Coronary artery (tissue), 2 donors: ENCODE measurements at regions not wholly inside any gene's neighbourhood (a gene's known extent, or its start where the extent isn't known, plus 50 kb on each side); places are given as distances from the start of the nearest gene placed in this dataset.

ENCODE experiments used
- DNase-seq: peaks from one replicate; pipeline ENCODE4 v3.0.0-alpha.2; 2017; ENCODE audit warnings: low spot score
- H3K27ac ChIP-seq, 2 donors: fragments of 200-600 bp; sonication (generic); one replicate each; pipeline ENCODE4 v1.5.1; 2016 to 2019
- H3K4me3 ChIP-seq: fragments of 200-600 bp; sonication (generic); 2 replicates; pipeline ENCODE4 v1.5.1; 2016; ENCODE audit warnings: mild to moderate bottlenecking, moderate library complexity
- CTCF ChIP-seq: fragments of 200-600 bp; sonication (generic); IDR thresholded peaks from one replicate; pipeline ENCODE4 v1.5.1; 2019; ENCODE audit warnings: antibody characterized with exemption

DNA sequence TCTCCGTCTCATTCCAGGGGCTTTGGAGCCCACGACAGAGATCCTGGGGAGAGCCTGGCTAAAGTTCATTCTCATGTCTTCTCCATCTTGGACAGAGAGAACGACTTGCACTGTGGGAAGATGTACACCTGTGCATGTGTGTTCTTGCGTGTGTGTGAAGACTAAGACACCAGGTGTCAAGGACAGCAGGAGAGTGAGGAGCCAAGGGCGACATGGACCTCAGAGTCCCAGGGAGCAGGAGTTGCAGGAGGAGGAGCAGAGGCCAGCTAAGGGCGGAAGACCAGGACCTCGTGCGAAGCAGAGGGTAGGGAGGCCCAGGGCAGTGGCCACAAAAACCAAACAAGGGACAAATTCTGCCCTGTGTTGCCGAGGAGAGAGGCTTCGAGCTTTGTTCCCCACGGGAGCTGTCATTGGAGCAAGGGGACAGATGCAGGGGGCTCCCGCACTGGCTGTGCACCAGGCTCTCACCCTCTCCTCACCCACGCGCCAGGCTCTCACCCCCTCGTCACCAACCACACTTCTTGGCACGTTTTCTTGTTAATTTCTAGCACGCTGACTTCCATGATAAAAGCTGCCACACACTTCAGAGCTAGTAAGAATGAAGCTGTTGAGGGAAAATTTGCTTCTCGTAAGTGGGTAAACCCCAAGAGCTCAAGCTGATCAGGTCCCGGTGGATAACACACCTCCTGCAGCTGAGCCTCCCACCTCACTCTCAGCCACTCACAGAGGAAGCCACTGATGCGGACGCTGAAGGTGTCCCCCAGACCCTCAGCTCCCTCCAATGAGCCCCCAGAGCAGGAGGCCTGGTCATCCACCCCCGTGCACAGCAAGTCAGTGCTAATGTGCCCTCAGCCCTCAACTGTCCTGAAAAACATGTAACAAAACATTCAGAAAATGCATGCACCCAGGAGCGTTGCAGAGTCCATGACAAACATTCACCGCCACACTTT lies 62.6 kb downstream of the DLL1 start:
- H3K27ac ChIP-seq = no peak overlapping the region
- DNase-seq = no peak
- no peak for TF ChIP-seq CTCF
- no peak overlapping the region for H3K4me3 ChIP-seq

- Histone ChIP-seq H3K27ac (no peak overlapping the region), H3K4me3 (no peak overlapping the region)
- TF ChIP-seq CTCF = no peak
- no peak for DNase-seq
Measured at GRCh38 chr6:170227521-170227983, 63.3 kb downstream of the DLL1 start.

- Histone ChIP-seq H3K4me3 (no peak overlapping the region), H3K27ac (no peak overlapping the region)
- DNase-seq = no peak
- TF ChIP-seq CTCF = no peak
Measured at GRCh38 chr6:170226647-170227046, 64.2 kb downstream of the DLL1 start.

DNA sequence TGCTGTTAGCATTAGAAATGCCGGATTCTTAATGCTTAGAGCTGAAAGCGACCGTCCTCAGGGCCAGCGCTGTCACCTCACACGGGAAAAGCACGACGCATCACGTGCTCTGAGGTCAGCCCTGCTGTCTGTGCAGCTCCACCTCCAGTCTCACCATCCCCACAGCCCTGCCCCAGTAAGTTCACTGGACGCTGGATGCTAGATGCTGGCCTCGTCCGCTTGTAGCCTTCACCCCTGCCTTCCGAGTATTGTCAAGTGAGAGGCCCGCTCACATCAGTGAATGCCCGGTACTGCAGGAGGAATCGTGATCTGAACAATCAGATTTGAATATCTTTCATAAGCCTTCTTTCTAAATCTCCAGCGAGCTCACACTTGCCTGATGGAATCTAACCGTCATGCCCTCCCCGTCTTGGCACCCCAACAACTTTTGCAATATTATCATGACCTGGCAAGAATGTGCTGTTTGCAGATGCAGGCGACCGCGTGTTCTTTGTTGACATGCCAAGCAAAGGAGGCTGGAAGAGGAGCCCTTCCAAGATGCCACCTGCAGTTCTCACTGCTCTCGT lies 64.9 kb downstream of the DLL1 start:
- TF ChIP-seq CTCF = no peak
- H3K27ac ChIP-seq = no peak overlapping the region
- H3K4me3 ChIP-seq = no peak overlapping the region
- DNase-seq = no peak

GRCh38 chr6:170224694-170225660 lies 65.9 kb downstream of the DLL1 start:
- TF ChIP-seq CTCF = no peak
- Histone ChIP-seq H3K4me3 (no peak overlapping the region), H3K27ac (no peak overlapping the region)
- no peak for DNase-seq

GRCh38 chr6:170223718-170224693 lies 66.9 kb downstream of the DLL1 start:
- no peak for TF ChIP-seq CTCF
- Histone ChIP-seq H3K27ac (no peak overlapping the region), H3K4me3 (no peak overlapping the region)
- no peak for DNase-seq
